HCT116 (cell line): ENCODE measurements at regions not wholly inside any gene's neighbourhood (a gene's known extent, or its start where the extent isn't known, plus 50 kb on each side); places are given as distances from the start of the nearest gene placed in this dataset.

Experiments used
- ATAC-seq: fragments of 200-7000 bp; cut with Tn5 transposase; 2 replicates; pipeline ENCODE4 v1.9.1; 2020; ENCODE audit warnings: mild to moderate bottlenecking, moderate library complexity
- BruUV-seq: library from RNA; stranded (reverse); fragments of 400-500 nt; replicated peaks from 2 replicates; lab custom pipeline; 2021; lab: Mats Ljungman, UMichigan
- CTCF ChIA-PET: fragments of 300-600 bp; sonication (Branson Sonifier 250); formaldehyde crosslinking; loops from one replicate; lab custom pipeline; 2021; ENCODE audit warnings: antibody characterized with exemption; lab: Charles Lee
- POLR2A ChIA-PET: fragments of 300-600, 350-600 bp; sonication (Branson Sonifier 250); formaldehyde crosslinking; loops from one replicate; lab custom pipeline; 2021; ENCODE audit warnings: antibody characterized with exemption; lab: Charles Lee
- RAD21 ChIA-PET, 2 experiments: fragments of 300-600 bp; sonication (Branson Sonifier 250); formaldehyde crosslinking; loops; one replicate each; lab custom pipeline; 2023; ENCODE audit warnings: low total read pairs in 2 of 2; ENCODE audit not compliant: uncharacterized antibody in 2 of 2, unreplicated experiment in 2 of 2, low non-redundant PET in 1 of 2; lab: Charles Lee
- DNase-seq: peaks from one replicate; pipeline ENCODE4 v3.0.0-alpha.2; 2010; ENCODE audit warnings: low read depth, low spot score
- H2AFZ ChIP-seq: fragments of 200-600 bp; shearing (Covaris generic), sonication (generic); 2 replicates; pipeline ENCODE4 v1.6.1; 2017; ENCODE audit warnings: low read depth, mixed run types, mixed read lengths, antibody characterized with exemption, low read length; ENCODE audit not compliant: poor library complexity, severe bottlenecking
- H3K27ac ChIP-seq: 2 replicates; pipeline ENCODE4 v1.5.1; 2012; ENCODE audit warnings: low read depth, low read length
- H3K27me3 ChIP-seq: fragments of 200-600 bp; sonication (generic); 2 replicates; pipeline ENCODE4 v1.6.1; 2016; ENCODE audit warnings: mixed run types, low read length, mixed read lengths; ENCODE audit not compliant: insufficient read depth
- H3K36me3 ChIP-seq, 2 experiments: fragments of 200-500 bp in 1 of 2; fragments of 200-600 bp in 1 of 2; sonication (Bioruptor generic) in 1 of 2; sonication (generic) in 1 of 2; 2 replicates each; pipeline versions ENCODE4 v1.5.1 to v1.6.1; 2014 to 2016; ENCODE audit warnings: low read length in 2 of 2, inconsistent platforms in 1 of 2, mixed read lengths in 1 of 2, mixed run types in 1 of 2; ENCODE audit not compliant: insufficient read depth in 2 of 2, control insufficient read depth in 1 of 2
- H3K4me1 ChIP-seq, 2 experiments: fragments of 200-600 bp in 1 of 2; sonication (generic) in 1 of 2; 2 replicates each; pipeline versions ENCODE4 v1.5.1 to v1.6.1; 2012 to 2017; ENCODE audit warnings: low read length in 2 of 2, inconsistent platforms in 1 of 2, mild to moderate bottlenecking in 1 of 2, mixed read lengths in 1 of 2, mixed run types in 1 of 2, moderate library complexity in 1 of 2; ENCODE audit not compliant: insufficient read depth in 2 of 2, control insufficient read depth in 1 of 2
- H3K4me2 ChIP-seq: fragments of 200-600 bp; sonication (generic); 2 replicates; pipeline ENCODE4 v1.6.1; 2017; ENCODE audit warnings: mixed run types, low read length, mixed read lengths
- H3K4me3 ChIP-seq, 2 experiments: fragments of 200-600 bp in 1 of 2; sonication (generic) in 1 of 2; replicated peaks in 1 of 2; 2 replicates each; pipeline ENCODE4 v1.5.1; 2011 to 2016; ENCODE audit warnings: low read length in 2 of 2, control low read depth in 1 of 2, low read depth in 1 of 2, mild to moderate bottlenecking in 1 of 2, mixed read lengths in 1 of 2, mixed run types in 1 of 2
- H3K79me2 ChIP-seq: fragments of 200-600 bp; sonication (generic); 2 replicates; pipeline ENCODE4 v1.6.1; 2017; ENCODE audit warnings: mild to moderate bottlenecking, mixed run types, low read length, moderate library complexity, mixed read lengths; ENCODE audit not compliant: insufficient read depth
- H3K9ac ChIP-seq: fragments of 200-600 bp; sonication (generic); 2 replicates; pipeline ENCODE4 v1.6.1; 2016; ENCODE audit warnings: low read length, mixed read lengths
- H3K9me2 ChIP-seq: fragments of 200-600 bp; sonication (generic), shearing (Covaris generic); 2 replicates; pipeline ENCODE4 v1.6.1; 2017; ENCODE audit warnings: mixed run types, mild to moderate bottlenecking, moderate library complexity; ENCODE audit not compliant: insufficient read depth
- H3K9me3 ChIP-seq, 2 experiments: fragments of 200-500 bp in 1 of 2; fragments of 200-600 bp in 1 of 2; sonication (Bioruptor generic) in 1 of 2; sonication (generic) in 1 of 2; 2 replicates each; pipeline ENCODE4 v1.6.1; 2014 to 2017; ENCODE audit warnings: low read length in 2 of 2, mixed read lengths in 2 of 2, inconsistent platforms in 1 of 2, low read depth in 1 of 2, mild to moderate bottlenecking in 1 of 2, mixed run types in 1 of 2, moderate library complexity in 1 of 2; ENCODE audit not compliant: control insufficient read depth in 1 of 2, insufficient read depth in 1 of 2
- H4K20me1 ChIP-seq: fragments of 200-600 bp; sonication (generic), shearing (Covaris generic); 2 replicates; pipeline ENCODE4 v1.6.1; 2017; ENCODE audit warnings: mixed run types, mild to moderate bottlenecking, moderate library complexity; ENCODE audit not compliant: insufficient read depth
- ELF1 ChIP-seq: IDR thresholded peaks from 2 replicates; pipeline ENCODE4 v1.6.1; 2012; ENCODE audit warnings: low read depth, borderline replicate concordance
- EZH2 ChIP-seq: fragments of 200-600 bp; sonication (generic); IDR thresholded peaks from 2 replicates; pipeline ENCODE4 v1.6.1; 2017; ENCODE audit warnings: antibody characterized with exemption, mixed run types
- EZH2phosphoT487 ChIP-seq: fragments of 200-600 bp; IDR thresholded peaks from 2 replicates; pipeline ENCODE4 v1.6.1; 2018; ENCODE audit warnings: antibody characterized with exemption, borderline replicate concordance
- FOSL1 ChIP-seq: IDR thresholded peaks from 2 replicates; pipeline ENCODE4 v1.6.1; 2012; ENCODE audit warnings: low read depth
- JUND ChIP-seq: IDR thresholded peaks from 2 replicates; pipeline ENCODE4 v1.6.1; 2012
- MAX ChIP-seq: IDR thresholded peaks from 2 replicates; pipeline ENCODE4 v1.6.1; 2012
- POLR2AphosphoS5 ChIP-seq: IDR thresholded peaks from 2 replicates; pipeline ENCODE4 v1.6.1; 2011; ENCODE audit warnings: mild to moderate bottlenecking, low read depth, low read length, moderate library complexity
- RAD21 ChIP-seq: IDR thresholded peaks from 2 replicates; pipeline ENCODE4 v1.6.1; 2012; ENCODE audit warnings: low read depth, mild to moderate bottlenecking
- REST ChIP-seq: IDR thresholded peaks from 2 replicates; pipeline ENCODE4 v1.6.1; 2012; ENCODE audit warnings: low read depth
- SIN3A ChIP-seq: IDR thresholded peaks from 2 replicates; pipeline ENCODE4 v1.6.1; 2012; ENCODE audit warnings: low read depth
- SP1 ChIP-seq: IDR thresholded peaks from 2 replicates; pipeline ENCODE4 v1.6.1; 2012; ENCODE audit warnings: low read depth
- SRF ChIP-seq: IDR thresholded peaks from 2 replicates; pipeline ENCODE4 v1.6.1; 2012; ENCODE audit warnings: low read depth
- TCF7L2 ChIP-seq: IDR thresholded peaks from 2 replicates; pipeline ENCODE4 v1.7.0; 2011; ENCODE audit warnings: borderline replicate concordance, inconsistent platforms; ENCODE audit not compliant: insufficient read depth, insufficient read length; ENCODE audit errors: extremely low read depth
- ZBTB33 ChIP-seq: IDR thresholded peaks from 2 replicates; pipeline ENCODE4 v1.6.1; 2011; ENCODE audit warnings: mild to moderate bottlenecking, low read length, moderate library complexity; ENCODE audit not compliant: insufficient replicate concordance; ENCODE audit errors: extremely low read depth
- intact Hi-C: fragments of 100-400 bp; cut with micrococcal nuclease; formaldehyde crosslinking; loops from 2 replicates; pipeline ENCODE4 v1.10.0; 2022

- H4K20me1 ChIP-seq, result no peaks in the 10 kb centered on the region
- no peak for ATAC-seq
- no peak for DNase-seq
- H3K9me3 ChIP-seq, result no peaks in the 10 kb centered on the region
- no peak overlapping the region for H3K4me3 ChIP-seq
- H3K4me2 ChIP-seq, result no peak overlapping the region
- CTCF ChIA-PET, result no interaction called here
- no peak overlapping the region for H2AFZ ChIP-seq
- intact Hi-C loops, result no loop called here
- RAD21 ChIA-PET, result no interaction called here
- no peak overlapping the region for H3K27ac ChIP-seq
- BruUV-seq, result no TSS peak
- H3K36me3 ChIP-seq, result no peaks in the 10 kb centered on the region
- H3K9me2 ChIP-seq, result no peaks in the 10 kb centered on the region
- no peak for TF ChIP-seq ZBTB33
- no peak for TF ChIP-seq ELF1
- no peak for TF ChIP-seq EZH2
- TF ChIP-seq POLR2AphosphoS5, result no peak
- TF ChIP-seq RAD21, result no peak
- TF ChIP-seq MAX, result no peak
- TF ChIP-seq SIN3A, result no peak
- no peak for TF ChIP-seq JUND
- TF ChIP-seq REST, result no peak
- no peak for TF ChIP-seq SRF
- TF ChIP-seq SP1, result no peak
- TF ChIP-seq FOSL1, result no peak
- TF ChIP-seq EZH2phosphoT487, result no peak
- no peak for TF ChIP-seq TCF7L2
- no peak overlapping the region for H3K9ac ChIP-seq
- 0 out of 4 replicates have a peak, but pooled peaks cover 0 to 3% of the 10 kb centered on the region in 2 experiments for H3K4me1 ChIP-seq
- no peaks in the 10 kb centered on the region for H3K79me2 ChIP-seq
- POLR2A ChIA-PET, result no interaction called here
- no peaks in the 10 kb centered on the region for H3K27me3 ChIP-seq
These were observed 157.7 kb downstream of the HNMT start for GRCh38 chr2:138121666-138122661.
